ENCODE measurements at regions not wholly inside any gene's neighbourhood (a gene's known extent, or its start where the extent isn't known, plus 50 kb on each side); places are given as distances from the start of the nearest gene placed in this dataset.

DNA sequence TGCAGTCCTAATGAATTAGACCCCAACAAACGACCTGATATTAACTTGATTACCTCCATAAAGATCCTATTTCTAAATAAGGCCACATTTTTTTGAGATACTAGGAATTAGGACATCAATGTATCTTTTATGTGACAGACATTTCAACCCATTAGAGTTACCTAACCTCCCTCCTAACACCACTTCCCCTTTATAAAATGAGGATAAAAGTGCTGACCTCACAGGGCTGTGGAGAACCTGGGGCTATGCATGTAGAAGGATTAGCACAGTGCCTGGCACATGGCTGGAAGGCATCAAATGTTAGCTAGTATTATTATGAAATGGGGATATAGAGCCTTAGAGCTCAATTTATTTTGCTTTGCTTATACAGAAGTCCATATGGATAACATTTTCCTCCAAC, 53.5 kb upstream of the LRRN1 start:
- no peak for DNase-seq

DNA sequence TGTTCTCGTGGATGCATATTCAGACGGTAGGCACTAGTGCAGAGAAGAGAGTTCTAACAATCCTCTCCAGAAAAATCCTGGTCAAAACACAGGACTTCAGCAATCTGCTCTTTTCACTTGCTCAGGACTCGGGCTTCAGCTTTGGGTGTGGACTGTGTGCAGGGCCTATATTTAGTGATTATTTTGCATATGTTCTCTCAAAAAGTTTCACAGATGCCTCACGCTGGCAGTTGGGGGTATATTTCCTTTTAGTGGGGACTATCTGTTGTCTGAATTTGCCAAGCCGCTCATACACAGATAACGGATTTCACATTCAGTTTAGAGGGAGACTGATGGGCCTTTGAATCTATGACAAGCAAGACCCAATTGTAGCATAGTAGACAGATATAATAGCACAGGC, 54.4 kb upstream of the LRRN1 start:
- DNase-seq (no peak), ATAC-seq (no peak)

More for the DNA sequence above, 53.5 kb upstream of the LRRN1 start:
- no peak for ATAC-seq

DNA sequence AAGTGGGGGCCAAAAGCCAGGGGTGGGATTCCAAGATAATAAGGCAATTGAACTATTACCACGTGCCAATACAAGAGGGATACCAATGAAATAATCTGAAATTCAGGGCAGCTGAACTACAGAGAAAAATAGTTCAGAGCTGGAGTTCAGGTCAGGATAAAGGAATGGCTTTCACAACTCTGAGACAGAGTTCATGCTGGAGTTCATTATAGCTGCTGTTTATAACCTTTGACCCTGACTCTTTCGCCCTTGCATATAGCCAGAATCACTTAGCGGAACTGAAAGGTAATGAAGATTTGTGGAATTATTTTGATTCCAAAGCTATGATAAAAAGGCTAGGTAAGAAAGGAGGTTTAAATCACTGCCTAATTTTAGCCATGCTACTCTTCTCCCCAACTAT, 55.5 kb upstream of the LRRN1 start:
- ATAC-seq = no peak

DNA sequence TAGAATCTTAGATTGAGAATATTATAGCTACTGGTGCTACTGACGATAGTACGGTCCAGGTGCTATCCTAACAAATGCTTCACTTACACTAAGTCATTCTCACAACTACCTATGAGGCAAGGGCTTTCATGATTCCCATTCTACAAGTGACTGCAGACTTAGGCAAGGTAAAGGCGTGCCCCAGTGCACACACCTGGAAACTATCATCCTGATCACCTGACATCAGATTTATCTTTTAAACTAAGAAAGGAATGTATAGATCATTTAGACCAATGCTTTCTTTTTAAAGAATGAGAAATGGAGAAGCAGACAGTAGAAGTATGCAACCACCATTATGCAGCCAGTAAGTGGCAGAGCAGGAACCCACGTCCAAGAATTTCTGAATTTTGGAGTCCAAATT, 59.2 kb upstream of the LRRN1 start:
- no peak for ATAC-seq

More for the DNA sequence above, 55.5 kb upstream of the LRRN1 start:
- DNase-seq = no peak

DNA sequence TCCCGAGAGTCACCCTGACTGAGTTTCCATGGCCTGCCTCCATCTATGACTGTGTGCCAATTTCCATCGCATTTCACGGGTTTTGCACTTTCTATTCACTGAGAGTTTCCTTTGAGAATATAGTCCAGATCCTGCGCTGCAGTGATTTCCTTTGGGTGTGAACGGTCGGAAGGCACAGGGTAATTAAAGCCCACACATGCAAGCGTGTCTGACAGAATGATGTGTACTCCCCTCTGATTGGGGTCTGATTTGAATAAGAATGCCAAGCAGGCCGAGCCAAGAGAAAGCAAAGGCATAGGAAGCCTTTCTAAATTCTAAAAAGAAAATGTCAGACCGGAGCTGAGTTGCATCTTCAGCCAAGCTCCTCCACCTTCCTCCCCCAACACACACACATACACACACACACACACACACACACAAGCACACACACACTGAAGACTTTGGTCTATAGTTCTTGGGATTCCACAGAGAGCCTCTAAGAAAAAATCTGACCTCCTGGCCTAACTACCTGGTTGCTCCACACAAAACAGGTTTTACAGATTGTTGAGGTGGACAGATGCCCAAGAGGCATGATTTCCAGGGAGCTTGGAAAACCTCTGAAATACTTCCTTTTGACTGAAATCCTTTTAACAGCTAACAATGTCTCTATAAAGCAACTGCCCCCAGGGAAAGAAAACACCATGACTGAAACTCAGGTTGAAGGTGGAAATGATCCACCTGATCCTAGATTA, 59.7 kb upstream of the LRRN1 start:
- DNase-seq (no peak), ATAC-seq (no peak)

More for the DNA sequence above, 59.2 kb upstream of the LRRN1 start:
- DNase-seq = no peak

DNA sequence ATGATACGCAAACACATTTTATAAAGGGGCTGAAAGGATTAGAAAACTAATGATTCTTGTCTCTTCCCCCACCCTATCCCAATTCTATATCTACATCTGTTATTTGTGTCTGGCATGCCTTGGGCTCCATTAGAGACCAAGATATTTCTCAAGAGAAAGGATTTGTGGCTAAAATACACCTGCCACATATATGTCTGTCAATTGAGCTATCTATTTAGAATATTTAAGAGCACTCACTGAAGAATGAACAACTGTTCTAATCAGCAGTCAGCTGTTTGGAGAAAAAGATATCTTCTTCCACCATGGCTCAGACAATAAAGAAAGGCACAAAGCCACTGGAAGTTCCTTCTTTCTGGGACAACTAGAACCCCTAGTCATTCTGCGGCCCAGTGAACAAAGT, 61.7 kb upstream of the LRRN1 start:
- DNase-seq = no peak
- no peak for ATAC-seq

DNA sequence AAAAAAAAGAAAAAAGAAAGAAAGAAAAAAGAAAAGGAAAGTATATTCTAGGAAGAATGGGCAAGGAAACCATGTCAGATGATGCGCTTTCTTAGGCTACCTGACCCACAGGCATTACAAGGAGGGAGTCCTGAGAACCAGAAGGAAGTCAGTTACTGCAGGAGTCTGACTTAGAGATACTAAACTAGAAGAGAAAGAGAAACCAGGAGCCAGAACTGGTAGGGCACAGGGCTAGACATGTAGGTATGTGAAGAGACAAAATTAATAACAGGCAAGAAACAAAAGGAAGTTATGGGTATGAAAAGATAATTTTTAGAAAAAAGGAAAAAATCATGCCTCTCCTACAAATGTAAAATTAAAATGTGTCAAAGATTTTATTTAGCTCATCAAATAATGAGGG, 63.3 kb upstream of the LRRN1 start:
- ATAC-seq = no peak
- no peak for DNase-seq

DNA sequence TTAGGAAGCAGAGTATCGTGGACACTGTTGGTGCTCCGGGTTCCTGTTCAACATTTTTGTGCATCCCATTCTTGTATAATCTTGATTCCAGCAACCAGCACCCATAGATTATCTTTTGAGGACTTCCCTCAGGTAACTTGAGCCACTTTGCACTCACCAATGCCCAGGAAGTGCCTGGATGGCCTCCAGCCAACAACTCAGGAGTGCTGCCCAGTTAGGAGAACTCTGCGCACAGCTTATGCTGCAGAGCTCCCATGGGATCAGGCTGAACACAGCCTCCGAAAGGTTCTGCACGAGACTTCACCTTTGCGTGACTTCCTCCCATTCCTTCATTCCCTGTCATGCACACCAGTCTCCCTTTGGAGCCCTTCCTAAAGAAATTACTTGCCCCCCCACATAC, 64.3 kb upstream of the LRRN1 start:
- ATAC-seq = no peak
- DNase-seq = no peak

DNA sequence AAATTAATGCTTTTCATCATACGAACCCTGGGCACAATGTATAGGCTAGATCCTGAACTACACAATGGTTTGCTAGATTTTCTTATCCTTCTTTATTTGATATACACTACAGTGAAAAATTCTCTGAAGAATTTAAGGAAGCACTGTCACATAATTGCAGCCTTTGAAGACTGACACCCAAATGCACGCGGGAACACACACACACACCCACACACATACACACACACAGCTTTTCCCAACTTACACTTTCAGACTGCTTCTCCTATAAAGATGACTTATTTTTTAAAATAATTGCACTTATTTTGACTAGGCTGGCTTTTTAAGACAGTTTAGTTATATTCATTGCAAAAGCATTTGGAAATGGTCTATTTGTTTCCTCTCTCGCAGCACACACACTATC, 70.0 kb upstream of the LRRN1 start:
- DNase-seq = no peak
- no peak for ATAC-seq

DNA sequence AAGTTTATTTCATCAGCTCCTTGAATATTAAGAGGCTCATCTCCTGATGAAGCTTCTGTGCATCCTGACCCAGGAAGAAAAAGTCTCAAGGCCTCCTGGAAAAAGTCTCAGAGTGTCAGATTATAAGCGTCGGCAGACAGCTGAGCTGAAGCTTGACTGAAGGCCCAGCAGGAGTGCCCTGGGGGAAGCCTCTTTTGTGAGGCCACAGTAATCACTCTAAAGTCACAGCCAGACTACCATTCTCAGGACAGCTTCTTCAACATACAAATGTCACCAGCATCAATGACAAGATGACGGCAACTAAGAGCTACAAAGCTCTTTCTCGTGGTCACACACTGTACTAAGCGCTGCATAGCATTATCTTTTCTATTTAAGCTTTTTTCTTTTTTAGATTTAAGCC, 72.7 kb upstream of the LRRN1 start:
- no peak for DNase-seq
- no peak for ATAC-seq

DNA sequence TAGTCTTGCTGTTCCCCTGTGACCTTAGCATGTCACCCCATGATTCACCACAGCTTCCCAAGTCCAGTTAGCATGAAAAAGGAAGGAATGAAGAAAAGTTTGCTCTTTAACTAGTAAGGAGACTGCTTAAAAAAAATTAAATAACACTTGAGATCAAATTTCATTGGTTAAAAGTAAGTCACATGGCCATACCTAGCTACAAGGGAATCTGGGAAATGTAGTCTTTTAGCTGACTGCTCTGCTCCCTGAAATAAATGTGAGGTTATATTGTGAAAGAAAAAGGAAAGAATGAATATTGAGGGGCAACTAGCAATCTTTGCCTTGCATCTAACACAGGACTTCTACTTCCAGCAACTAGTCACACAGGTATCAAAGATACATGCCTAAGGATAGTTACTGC, 84.7 kb upstream of the LRRN1 start:
- DNase-seq (no peak), ATAC-seq (no peak)

DNA sequence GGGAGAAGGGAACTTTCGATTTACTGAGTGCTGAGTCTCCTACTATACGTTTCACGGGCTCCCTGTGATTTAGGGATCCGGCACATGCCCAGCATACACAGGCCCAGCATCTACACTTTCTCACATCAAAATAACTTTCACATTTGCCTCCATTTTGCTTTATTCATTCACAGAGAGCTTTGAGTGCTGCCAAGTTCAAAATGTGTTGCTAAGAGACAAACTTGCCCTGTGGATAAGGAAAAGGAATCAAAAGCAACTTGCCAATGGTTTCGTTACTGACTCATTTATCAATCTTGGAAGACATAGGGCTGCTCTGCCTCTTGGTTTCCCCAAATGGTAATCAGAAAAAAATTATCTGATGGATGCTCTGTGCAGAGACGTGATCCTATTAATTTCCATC, 86.3 kb upstream of the LRRN1 start:
- ATAC-seq (no peak), DNase-seq (no peak)

DNA sequence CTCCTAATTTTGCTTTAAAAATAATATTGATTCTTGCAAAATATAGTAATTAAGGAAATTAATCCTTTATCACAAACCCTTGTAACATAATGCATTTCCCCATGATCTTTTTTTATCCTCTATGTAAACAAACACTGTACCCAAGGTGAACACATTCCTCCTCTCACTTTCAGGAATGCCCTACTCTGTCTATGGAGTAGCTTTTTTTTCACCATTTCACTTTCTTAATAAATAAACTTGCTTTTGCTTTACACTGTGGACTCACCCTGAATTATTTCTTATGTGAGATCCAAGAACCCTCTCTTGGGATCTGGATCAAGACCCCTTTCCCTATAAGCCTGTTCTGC, 90.5 kb upstream of the LRRN1 start:
- ATAC-seq (no peak), DNase-seq (no peak)

DNA sequence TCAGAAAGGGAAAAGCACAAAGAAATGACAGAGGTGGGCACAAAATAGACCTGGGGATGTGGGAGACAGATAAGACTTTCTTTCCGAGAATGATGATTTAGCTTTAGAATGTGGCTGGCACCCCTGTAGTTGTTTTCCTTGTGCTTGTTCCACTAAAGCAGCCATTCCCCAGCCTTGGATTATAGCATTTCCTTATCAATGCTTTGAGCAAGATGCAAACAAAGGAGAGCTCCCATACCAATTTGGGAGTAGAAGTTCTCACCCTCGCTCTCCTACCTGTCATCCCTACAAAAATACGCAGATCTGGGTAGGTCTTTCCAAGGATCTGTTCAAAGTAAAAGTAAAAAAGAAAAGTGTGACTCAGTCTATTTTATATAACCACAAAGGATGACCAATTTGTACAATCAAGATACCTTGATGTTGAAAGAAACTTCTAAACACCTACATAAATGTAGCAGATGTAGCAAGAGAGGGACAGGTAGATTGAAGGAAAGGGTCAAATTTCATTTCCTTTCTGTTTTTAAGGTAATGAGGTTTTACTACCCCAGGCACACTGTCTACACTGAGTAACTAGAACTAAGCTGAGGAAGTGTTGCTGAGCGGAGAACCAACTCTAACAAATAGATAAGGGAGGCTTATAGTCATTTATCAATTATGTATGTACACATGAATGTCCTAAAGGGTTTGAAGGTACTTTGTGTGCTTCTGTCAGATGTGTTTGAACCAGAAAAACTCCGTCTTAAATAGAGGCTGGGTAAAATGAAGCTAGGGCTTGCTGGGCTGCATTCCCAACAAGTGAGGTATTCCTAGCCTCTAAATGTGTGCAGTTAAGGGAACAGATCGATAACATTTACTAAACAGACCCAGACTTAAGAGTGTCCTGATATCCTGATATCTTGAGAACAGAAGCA, 91.1 kb upstream of the LRRN1 start:
- DNase-seq (no peak), ATAC-seq (no peak)

DNA sequence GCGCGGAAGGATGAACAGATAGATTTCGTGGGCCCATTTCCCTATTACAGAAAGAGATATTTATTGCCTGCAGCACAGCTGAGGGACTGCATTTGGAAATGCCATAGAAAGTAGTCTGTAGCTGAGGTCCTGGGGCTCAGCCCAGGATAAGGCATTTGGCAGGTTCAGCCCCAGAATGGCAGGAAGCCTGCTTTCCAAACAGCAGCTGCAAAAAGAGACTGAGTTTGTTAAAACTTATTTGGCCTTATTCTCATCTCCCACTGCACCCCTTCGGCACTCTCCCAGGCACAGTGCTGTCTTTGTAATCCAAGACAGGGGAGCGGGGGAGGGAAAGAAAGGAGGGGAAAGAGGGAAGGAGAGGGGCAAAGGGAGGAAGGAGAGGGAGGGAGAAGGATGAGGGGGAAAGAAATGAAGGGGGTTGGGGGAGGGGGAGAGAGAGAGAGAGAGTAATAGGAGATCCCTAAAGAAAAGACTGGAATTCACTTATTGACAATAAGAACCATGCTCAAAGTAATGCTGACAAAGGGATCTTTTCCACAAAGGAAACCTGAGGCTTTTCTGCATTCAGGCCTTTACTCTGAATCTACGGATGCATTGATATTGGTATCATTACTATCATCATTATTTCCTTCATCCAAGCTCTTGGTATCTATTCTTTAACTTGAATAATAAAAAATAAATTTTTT, 94.0 kb upstream of the LRRN1 start:
- ATAC-seq (no peak), DNase-seq (no peak)

DNA sequence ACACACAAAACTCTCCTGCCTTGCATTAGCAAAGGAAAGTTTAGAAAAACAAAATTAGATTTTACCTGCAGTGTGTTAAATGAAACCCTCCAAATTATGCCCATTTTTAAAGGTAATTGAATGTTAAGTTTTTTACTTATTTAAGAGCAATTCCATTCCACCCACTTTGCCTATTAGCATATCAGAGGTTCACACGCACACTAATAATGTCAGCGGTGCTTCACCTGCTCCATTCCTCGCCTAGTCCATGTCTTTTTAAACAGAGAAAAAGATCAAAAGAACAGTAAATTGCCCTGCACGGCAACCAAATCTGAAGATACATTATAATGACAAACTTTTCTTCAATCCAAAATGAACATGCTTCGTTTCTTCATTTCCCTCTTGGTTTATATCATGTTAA, 97.3 kb upstream of the LRRN1 start:
- DNase-seq (no peak), ATAC-seq (no peak)

DNA sequence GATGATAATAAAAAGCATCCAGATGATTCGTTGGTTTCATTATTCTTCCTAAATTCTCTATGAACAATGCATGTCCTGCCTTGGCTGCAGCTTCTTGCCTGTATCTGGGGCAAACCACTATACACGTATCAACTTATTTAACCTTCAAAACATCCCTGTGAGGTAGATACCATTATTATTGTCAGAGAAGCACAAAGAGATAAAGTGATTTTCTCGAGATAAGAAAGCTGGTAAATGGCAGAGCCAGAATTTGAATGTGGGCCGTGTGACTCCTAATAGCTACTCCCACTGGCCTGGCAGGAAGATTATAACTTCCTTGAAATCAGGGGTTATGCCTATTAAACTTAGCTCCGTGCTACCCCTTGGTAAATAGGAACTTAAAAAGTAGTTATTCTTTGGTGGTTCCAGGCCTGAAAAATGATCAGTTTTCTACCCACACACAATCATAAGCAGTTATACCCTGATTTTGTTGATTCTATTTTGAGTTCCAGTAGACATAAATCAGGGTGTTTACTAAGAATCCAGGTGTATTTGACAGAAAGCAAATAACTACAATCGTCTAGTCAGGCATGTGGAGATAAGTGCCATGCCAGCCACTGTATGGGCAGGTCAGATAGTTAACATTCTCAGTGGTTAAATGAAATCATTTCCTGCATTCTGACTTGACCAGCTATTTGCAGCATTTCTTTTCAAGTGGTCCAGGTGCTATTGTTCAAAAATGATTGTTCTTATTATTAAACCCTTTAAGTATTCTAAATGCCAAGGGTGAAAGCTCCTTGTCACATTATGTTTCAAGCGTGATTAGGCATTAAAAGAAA, 99.2 kb upstream of the LRRN1 start:
- ATAC-seq (no peak), DNase-seq (no peak)

DNA sequence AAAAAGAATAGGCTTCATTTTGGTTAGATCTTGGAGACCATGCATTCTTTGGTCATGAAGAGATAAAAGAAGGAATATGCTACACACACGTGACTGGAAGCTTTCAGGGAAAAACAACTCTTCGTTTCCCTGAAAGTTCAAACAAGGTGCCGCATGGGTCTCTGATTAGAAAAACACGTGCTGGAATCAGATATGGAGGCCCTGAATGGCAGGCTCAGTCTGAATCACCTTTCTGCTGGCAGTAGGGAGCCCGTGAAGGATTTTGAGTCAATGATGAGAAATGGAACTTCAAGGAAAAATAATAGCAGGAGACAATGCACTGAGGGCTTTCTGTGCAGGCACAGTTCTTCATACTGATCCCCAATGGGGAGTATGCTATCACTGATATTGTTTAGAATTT, 99.8 kb upstream of the LRRN1 start:
- DNase-seq (no peak), ATAC-seq (no peak)

DNA sequence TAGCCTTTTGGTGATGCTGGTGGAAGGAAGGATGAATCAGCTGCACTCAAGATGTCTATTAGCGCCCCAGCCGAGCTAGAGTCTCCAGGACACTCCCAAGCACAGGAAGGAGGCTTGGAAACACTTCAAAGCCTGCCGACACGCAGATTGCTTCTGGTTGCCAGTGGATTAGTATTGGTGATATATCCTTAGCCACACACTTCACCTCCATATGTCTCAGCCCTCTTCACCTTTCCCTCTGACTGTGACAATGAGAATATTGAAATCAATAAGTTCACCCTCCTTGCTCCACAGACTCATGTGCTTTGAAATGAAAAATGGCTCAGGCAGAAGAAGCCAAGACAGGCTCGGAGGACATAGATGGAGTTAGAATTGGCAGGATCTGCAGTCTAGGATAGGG, 102.9 kb upstream of the LRRN1 start:
- no peak for ATAC-seq
- DNase-seq = no peak

DNA sequence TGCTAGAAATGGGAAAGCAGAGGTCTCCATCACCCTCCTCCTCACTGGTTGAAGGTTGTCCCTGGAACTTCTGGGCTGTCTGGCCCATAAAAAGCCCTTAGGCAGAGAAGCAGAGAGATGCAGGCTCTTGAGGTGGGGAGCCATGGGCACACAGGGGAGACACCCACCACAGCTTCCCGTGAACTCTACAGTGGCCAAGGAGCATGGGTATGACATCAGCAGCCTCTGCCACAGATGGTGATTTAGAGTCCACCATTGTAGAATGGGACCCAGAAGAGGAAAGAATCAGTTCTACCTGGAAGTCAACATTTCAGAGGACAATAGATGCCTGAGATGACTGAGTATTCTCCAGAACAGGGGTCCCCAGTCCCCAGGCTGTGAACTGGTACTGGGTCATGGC, 105.6 kb upstream of the LRRN1 start:
- DNase-seq (no peak), ATAC-seq (no peak)

DNA sequence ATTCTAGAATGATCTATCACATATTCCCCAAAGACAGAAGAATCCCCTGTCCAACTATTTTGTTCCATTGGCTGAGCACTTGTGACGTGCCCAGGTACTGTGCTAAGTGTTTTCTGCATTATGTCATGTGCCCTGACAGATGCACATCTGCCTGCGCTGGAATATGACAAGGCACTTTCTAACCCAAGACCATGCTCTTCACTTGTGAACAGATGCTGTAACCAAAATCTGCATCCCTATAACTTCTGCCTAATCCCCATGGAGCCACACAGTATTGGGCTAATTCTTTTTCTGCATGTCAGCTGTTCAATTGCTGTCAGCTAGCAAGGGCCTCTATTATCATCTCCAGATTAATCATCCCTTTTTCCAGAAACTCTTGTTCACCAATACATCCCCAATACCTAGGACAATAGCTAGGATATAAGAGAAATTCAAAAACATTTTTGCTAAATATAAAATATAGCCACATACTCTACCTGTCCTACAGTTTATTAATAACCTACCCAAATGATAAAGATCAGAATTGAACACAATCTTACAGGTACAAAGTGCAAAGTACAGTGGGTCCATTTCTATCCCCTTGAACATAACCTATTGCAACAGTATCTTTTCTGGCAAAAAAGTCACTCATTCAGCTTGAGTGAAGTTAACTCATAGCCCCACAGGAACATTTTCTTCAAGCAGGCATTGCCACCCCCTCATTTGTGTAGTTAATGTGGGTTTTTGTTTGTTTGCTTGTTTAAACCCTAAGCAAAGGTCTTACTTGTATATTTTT, 109.4 kb upstream of the LRRN1 start:
- no peak for DNase-seq
- ATAC-seq = no peak
